C4-2B (cell line): ENCODE measurements at regions not wholly inside any gene's neighbourhood (a gene's known extent, or its start where the extent isn't known, plus 50 kb on each side); places are given as distances from the start of the nearest gene placed in this dataset.

Source experiments
- CTCF ChIP-seq: fragments of 450-650 bp; conservative IDR thresholded peaks from 2 replicates; pipeline ENCODE4 v1.5.1; 2017; ENCODE audit warnings: mild to moderate bottlenecking
- ZFX ChIP-seq: fragments of 450-650 bp; IDR thresholded peaks from 2 replicates; pipeline ENCODE4 v1.6.1; 2017

- TF ChIP-seq CTCF, result no peak
- TF ChIP-seq ZFX, result no peak
Observed at GRCh38 chr3:482479-482878, 285.9 kb downstream of the CHL1 start.
